Muscle layer of colon (tissue), 2 donors: ENCODE measurements at regions not wholly inside any gene's neighbourhood (a gene's known extent, or its start where the extent isn't known, plus 50 kb on each side); places are given as distances from the start of the nearest gene placed in this dataset.

Source experiments
- H3K27ac ChIP-seq: one replicate; pipeline ENCODE4 v1.7.0; 2013; ENCODE audit warnings: low read depth, mild to moderate bottlenecking, low read length, moderate library complexity
- H3K27me3 ChIP-seq, 2 donors: one replicate each; pipeline ENCODE4 v1.7.0; 2013; ENCODE audit warnings: low read length in 2 of 2, mild to moderate bottlenecking in 2 of 2; ENCODE audit not compliant: insufficient read depth in 2 of 2, control insufficient read depth in 1 of 2
- H3K36me3 ChIP-seq: one replicate; pipeline ENCODE4 v1.7.0; 2013; ENCODE audit warnings: mild to moderate bottlenecking, low read length; ENCODE audit not compliant: insufficient read depth
- H3K4me1 ChIP-seq: one replicate; pipeline ENCODE4 v1.7.0; 2013; ENCODE audit warnings: mild to moderate bottlenecking, low read length; ENCODE audit not compliant: insufficient read depth
- H3K4me3 ChIP-seq, 2 donors: one replicate each; pipeline ENCODE4 v1.7.0; 2013; ENCODE audit warnings: low read length in 2 of 2, low read depth in 1 of 2, mild to moderate bottlenecking in 1 of 2, moderate library complexity in 1 of 2
- H3K9ac ChIP-seq: one replicate; pipeline ENCODE4 v1.7.0; 2013; ENCODE audit warnings: low read length
- H3K9me3 ChIP-seq: one replicate; pipeline ENCODE4 v1.7.0; 2013; ENCODE audit warnings: mild to moderate bottlenecking, low read length
- donor health status: abdominal sarcoma.
- donor health status: Adenocarcinoma of cecum.

DNA sequence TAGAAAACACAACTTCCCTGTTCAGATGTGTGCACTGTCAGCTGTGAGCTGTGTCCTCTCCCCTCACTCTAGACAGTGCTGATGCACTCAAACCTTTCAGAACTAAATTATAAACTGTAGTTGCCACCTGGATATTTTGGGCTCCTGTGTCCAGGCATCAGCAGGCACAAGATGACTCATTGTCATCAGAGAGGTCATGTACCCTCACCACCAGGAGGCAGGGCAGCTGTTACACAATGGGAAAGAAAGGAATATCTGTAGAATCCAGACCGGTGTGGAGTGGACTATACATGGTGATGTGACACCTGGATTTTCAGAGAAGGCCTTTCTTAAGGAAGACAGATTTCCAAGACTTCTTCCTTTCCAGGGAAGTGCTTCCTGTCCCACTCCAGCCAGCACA, 854.4 kb upstream of the AGA start:
- H3K4me3 ChIP-seq: no peak overlapping the region
- H3K27me3 ChIP-seq: no peaks in the 10 kb centered on the region
- H3K4me1 ChIP-seq: no peaks in the 10 kb centered on the region
- no peak overlapping the region for H3K9ac ChIP-seq
- no peak overlapping the region for H3K27ac ChIP-seq
- no peaks in the 10 kb centered on the region for H3K9me3 ChIP-seq
- H3K36me3 ChIP-seq: no peaks in the 10 kb centered on the region

- H3K27me3 ChIP-seq: no peaks in the 10 kb centered on the region
- H3K9me3 ChIP-seq: no peaks in the 10 kb centered on the region
- no peak overlapping the region for H3K27ac ChIP-seq
- no peak overlapping the region for H3K9ac ChIP-seq
- H3K36me3 ChIP-seq: no peaks in the 10 kb centered on the region
- H3K4me3 ChIP-seq: no peak overlapping the region
- no peaks in the 10 kb centered on the region for H3K4me1 ChIP-seq
Measured at GRCh38 chr4:178306565-178306964, 864.3 kb upstream of the AGA start.

- H3K9ac ChIP-seq: no peak overlapping the region
- H3K27ac ChIP-seq: no peak overlapping the region
- H3K4me3 ChIP-seq: no peak overlapping the region
- no peaks in the 10 kb centered on the region for H3K36me3 ChIP-seq
- no peaks in the 10 kb centered on the region for H3K27me3 ChIP-seq
- H3K4me1 ChIP-seq: no peaks in the 10 kb centered on the region
- no peaks in the 10 kb centered on the region for H3K9me3 ChIP-seq
Measured at GRCh38 chr4:178309890-178310289, 867.7 kb upstream of the AGA start.

- no peaks in the 10 kb centered on the region for H3K4me1 ChIP-seq
- no peaks in the 10 kb centered on the region for H3K9me3 ChIP-seq
- no peak overlapping the region for H3K4me3 ChIP-seq
- no peak overlapping the region for H3K27ac ChIP-seq
- H3K9ac ChIP-seq: no peak overlapping the region
- H3K27me3 ChIP-seq: no peaks in the 10 kb centered on the region
- no peaks in the 10 kb centered on the region for H3K36me3 ChIP-seq
Measured at GRCh38 chr4:178311997-178312396, 869.8 kb upstream of the AGA start.

GRCh38 chr4:178314287-178314686, 872.0 kb upstream of the AGA start:
- H3K4me1 ChIP-seq: no peaks in the 10 kb centered on the region

GRCh38 chr4:178316211-178316610, 874.0 kb upstream of the AGA start:
- Histone ChIP-seq H3K36me3 (no peaks in the 10 kb centered on the region), H3K4me3 (no peak overlapping the region), H3K27ac (no peak overlapping the region)

More at GRCh38 chr4:178314287-178314686, 872.0 kb upstream of the AGA start:
- Histone ChIP-seq H3K27ac (no peak overlapping the region), H3K9me3 (no peaks in the 10 kb centered on the region), H3K36me3 (no peaks in the 10 kb centered on the region), H3K9ac (no peak overlapping the region), H3K27me3 (no peaks in the 10 kb centered on the region), H3K4me3 (no peak overlapping the region)

DNA sequence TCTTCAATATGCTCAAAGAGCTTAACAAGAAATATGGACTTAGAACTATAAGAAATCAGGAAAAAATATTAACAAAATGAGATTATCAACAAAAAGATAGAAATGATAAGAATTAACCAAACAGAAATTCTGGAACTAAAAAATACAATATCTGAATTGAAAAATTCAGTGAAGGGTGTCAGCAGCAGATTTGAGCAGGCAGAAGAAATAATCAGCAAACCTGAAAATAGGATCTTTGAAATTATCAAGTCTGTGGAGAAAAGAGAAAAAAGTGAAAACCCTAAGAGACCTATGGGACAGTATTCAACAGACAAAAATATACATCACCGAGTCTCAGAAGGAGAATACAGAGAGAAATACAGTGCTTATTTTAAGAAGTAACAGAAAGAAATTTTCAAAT, 877.8 kb upstream of the AGA start:
- Histone ChIP-seq H3K4me3 (no peak overlapping the region), H3K9me3 (peaks cover 4% of the 10 kb centered on the region), H3K4me1 (no peaks in the 10 kb centered on the region), H3K27me3 (no peaks in the 10 kb centered on the region), H3K27ac (no peak overlapping the region), H3K36me3 (no peaks in the 10 kb centered on the region), H3K9ac (no peak overlapping the region)

More at GRCh38 chr4:178316211-178316610, 874.0 kb upstream of the AGA start:
- H3K9ac ChIP-seq: no peak overlapping the region
- H3K4me1 ChIP-seq: no peaks in the 10 kb centered on the region
- H3K9me3 ChIP-seq: peaks cover 4% of the 10 kb centered on the region
- no peaks in the 10 kb centered on the region for H3K27me3 ChIP-seq

DNA sequence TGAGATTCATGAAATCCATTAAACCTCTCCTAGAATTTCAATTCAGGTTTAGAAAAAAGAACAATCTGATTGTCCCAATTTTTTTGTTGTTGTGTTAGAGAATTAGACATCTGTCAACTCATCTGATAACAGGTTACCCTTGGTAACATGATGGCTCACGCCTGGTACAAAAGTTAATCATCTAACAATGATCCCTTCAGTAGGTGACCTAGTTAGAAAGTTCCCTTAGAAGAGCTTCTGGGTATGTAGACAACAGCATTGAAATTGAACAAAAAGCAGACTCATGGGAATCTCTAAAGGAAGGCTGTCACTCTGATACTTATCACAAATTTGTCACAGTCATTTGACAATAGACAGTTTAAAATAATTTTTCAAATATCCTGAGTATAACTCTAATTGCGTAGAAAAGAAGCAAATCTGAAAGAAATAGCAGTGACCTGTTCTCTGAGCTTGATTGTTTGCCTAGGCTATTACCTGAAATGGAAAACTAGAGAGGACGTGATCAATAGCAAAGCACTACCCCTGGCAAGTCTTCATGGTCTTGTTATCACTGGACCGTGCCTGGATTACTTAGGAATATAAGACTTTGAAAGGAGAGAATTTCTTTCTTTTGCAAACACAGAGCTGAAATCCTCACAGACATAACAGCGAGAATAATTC, 880.4 kb upstream of the AGA start:
- H3K27me3 ChIP-seq: no peaks in the 10 kb centered on the region

DNA sequence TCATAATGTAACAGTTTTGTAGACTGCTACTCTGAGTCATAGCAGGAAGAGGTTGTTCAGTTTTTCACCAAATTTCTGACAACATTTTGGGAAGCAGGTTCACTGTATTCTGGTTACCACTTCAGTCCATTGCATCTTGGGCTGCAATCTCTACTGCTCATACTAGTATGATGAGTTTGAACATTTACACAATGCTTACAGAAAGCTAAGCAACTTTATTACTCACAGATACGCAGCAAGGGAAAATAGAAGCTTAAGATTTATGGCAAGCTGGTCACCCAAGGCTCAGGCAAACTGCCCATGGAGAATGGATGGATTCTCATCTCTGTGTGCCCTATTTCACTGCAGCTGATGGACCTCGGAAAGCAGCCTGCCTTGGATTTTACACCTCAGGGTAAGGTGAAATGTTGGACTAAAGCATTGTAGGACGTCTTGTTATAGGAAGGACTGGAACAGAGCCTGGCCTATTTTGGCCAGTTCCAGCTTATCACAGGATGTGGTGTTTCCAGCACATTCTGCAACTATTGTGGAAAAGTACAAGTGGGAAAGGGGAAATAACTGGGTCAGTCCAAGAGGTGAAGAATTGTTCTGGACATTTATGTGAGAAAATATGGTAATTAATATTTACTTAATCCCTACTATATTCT, 887.1 kb upstream of the AGA start:
- H3K36me3 ChIP-seq: no peaks in the 10 kb centered on the region
- no peaks in the 10 kb centered on the region for H3K9me3 ChIP-seq
- no peak overlapping the region for H3K27ac ChIP-seq
- no peaks in the 10 kb centered on the region for H3K4me1 ChIP-seq
- no peak overlapping the region for H3K4me3 ChIP-seq
- H3K27me3 ChIP-seq: no peaks in the 10 kb centered on the region
- no peak overlapping the region for H3K9ac ChIP-seq

More for the DNA sequence above, 880.4 kb upstream of the AGA start:
- H3K4me3 ChIP-seq: no peak overlapping the region
- H3K9ac ChIP-seq: no peak overlapping the region
- no peaks in the 10 kb centered on the region for H3K4me1 ChIP-seq
- no peak overlapping the region for H3K27ac ChIP-seq
- peaks cover 4% of the 10 kb centered on the region for H3K9me3 ChIP-seq
- no peaks in the 10 kb centered on the region for H3K36me3 ChIP-seq

DNA sequence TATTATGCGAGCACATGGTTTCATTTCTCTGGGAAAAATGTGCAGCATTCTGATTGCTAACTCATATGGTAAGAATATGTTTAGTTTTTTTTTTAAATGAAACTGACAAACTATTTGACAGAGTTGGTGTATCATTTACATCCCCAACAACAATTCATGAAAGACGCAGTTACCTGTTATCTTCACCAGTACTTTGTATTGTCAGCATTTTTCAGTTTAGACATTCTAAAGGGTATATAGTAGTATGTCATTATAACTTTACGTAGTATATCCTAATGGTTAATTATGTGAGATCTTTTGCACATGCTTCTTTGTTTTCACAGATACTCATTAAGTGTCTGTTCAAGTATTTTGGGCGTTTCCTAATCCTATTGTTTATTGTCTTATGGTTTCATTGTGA, 891.1 kb upstream of the AGA start:
- no peak overlapping the region for H3K4me3 ChIP-seq
- H3K27me3 ChIP-seq: no peaks in the 10 kb centered on the region
- no peak overlapping the region for H3K9ac ChIP-seq
- no peaks in the 10 kb centered on the region for H3K4me1 ChIP-seq
- H3K36me3 ChIP-seq: no peaks in the 10 kb centered on the region
- H3K9me3 ChIP-seq: no peaks in the 10 kb centered on the region
- H3K27ac ChIP-seq: no peak overlapping the region

DNA sequence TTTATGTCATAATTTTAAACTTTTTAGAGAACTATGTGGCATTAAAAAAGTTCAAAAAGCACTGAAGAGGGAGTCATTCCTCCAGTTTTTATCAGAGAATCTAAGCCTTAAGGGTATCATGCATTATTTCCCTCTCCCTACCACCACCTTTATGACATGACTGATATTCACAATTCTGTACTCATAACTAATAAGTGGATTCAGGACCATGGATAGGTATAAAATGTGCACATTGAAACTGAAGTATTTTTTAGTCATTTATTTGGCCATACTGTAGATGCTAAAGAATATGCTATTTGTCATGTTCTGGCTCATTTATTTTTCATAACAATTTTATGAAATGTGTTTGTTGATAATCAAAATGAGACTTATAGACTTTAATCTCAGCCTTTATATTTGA, 897.5 kb upstream of the AGA start:
- H3K9ac ChIP-seq: no peak overlapping the region
- no peak overlapping the region for H3K4me3 ChIP-seq
- no peak overlapping the region for H3K27ac ChIP-seq
- H3K36me3 ChIP-seq: no peaks in the 10 kb centered on the region
- H3K4me1 ChIP-seq: no peaks in the 10 kb centered on the region
- no peaks in the 10 kb centered on the region for H3K9me3 ChIP-seq
- H3K27me3 ChIP-seq: no peaks in the 10 kb centered on the region

GRCh38 chr4:178340468-178340867, 898.2 kb upstream of the AGA start:
- Histone ChIP-seq H3K4me3 (no peak overlapping the region), H3K9ac (no peak overlapping the region), H3K27ac (no peak overlapping the region), H3K9me3 (no peaks in the 10 kb centered on the region), H3K36me3 (no peaks in the 10 kb centered on the region), H3K27me3 (no peaks in the 10 kb centered on the region), H3K4me1 (no peaks in the 10 kb centered on the region)
